ENCODE measurements at regions not wholly inside any gene's neighbourhood (a gene's known extent, or its start where the extent isn't known, plus 50 kb on each side); places are given as distances from the start of the nearest gene placed in this dataset.

DNA sequence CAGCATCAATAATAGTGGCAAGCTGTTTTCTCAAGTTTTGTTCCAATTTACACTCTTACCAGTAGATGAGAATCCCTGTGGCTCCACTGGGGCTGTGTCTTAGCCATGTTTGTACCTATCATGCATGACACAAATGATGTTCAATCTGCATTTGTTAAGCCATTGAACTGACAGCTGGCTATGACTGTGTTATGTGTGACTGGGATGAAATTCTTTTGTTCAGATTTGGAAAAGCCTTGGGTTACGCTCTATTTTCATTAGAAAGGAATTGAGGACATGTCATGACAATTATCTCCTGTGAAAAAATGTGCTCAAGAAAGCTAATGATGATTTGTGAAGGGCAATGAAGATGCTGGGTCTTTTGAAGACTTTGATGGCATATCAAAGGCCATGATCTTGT lies 201.8 kb upstream of the LARGE1 start:
- RAD21 ChIA-PET (ENCODE audit: low non-redundant PET in 1 of 2, low total read pairs in 2 of 2, uncharacterized antibody in 2 of 2, unreplicated experiment in 2 of 2), result no interaction called here
- BruUV-seq (replicated peaks), result no TSS peak
- intact Hi-C loops (cut with micrococcal nuclease), result no loop called here

DNA sequence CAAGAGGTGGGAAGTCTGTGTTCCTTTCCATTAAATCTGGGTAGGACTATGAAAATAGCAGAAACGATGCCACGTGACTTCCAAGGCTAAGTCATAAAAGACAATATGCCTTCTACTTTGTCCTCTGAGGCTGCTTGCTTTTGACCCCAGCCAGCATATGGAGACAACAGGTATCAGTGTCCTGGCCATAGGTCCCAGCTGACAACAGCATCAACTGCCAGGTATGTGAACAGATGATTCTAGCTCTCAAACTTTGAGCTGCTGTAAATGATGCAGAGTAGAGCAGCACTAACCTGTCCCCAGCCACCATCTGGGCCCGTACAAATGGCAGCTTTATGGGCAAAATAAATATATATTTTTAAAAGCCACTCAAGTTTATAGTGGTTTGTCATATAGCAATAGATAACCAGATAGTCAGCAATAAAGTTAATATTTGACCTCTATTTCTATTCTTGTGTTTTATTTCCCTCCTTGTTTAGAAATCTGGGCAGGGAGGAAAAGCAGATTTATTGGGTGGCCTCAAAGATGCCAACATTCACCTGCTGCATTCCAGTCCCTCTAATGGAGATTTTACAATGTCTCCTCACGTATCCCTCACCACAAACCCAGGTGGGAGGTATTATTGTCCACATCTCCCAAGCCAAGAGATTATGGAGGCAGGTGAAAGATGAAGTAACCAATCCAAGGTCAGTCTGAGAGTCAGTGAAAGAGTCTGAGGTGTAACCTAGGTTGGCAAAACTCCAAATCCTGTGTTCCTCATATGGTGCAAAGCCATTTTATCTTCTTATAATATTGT lies 209.6 kb upstream of the LARGE1 start:
- Histone ChIP-seq H3K4me3 (replicated peaks in 1 of 2; ENCODE audit: low read depth in 1 of 2, low read length in 2 of 2) (no peak overlapping the region), H3K9me3 (ENCODE audit: control insufficient read depth in 1 of 2, insufficient read depth in 1 of 2, low read depth in 1 of 2, low read length in 2 of 2) (peaks cover 19 to 26% of the 10 kb centered on the region in 2 experiments; a peak in 2 of 4 replicates), H4K20me1 (ENCODE audit: insufficient read depth) (no peaks in the 10 kb centered on the region), H3K4me1 (ENCODE audit: control insufficient read depth in 1 of 2, insufficient read depth in 2 of 2, low read length in 2 of 2) (no peaks in the 10 kb centered on the region), H3K27ac (ENCODE audit: low read depth, low read length) (no peak overlapping the region), H3K9ac (ENCODE audit: low read length) (no peak overlapping the region), H3K36me3 (ENCODE audit: control insufficient read depth in 1 of 2, insufficient read depth in 2 of 2, low read length in 2 of 2) (no peaks in the 10 kb centered on the region), H2AFZ (ENCODE audit: low read depth, low read length, poor library complexity, severe bottlenecking) (no peak overlapping the region), H3K27me3 (ENCODE audit: insufficient read depth, low read length) (no peaks in the 10 kb centered on the region), H3K4me2 (ENCODE audit: low read length) (no peak overlapping the region), H3K9me2 (ENCODE audit: insufficient read depth) (no peaks in the 10 kb centered on the region), H3K79me2 (ENCODE audit: insufficient read depth, low read length) (no peaks in the 10 kb centered on the region)
- TF ChIP-seq CBX3 (IDR thresholded peaks at IDR 0.05; ENCODE audit: low read depth), result no peak
- TF ChIP-seq ELF1 (IDR thresholded peaks at IDR 0.05; ENCODE audit: borderline replicate concordance, low read depth), result no peak
- TF ChIP-seq, protein P1, sequence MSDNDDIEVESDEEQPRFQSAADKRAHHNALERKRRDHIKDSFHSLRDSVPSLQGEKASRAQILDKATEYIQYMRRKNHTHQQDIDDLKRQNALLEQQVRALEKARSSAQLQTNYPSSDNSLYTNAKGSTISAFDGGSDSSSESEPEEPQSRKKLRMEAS (IDR thresholded peaks at IDR 0.05), result no peak
- TF ChIP-seq, protein P2, sequence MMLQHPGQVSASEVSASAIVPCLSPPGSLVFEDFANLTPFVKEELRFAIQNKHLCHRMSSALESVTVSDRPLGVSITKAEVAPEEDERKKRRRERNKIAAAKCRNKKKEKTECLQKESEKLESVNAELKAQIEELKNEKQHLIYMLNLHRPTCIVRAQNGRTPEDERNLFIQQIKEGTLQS (IDR thresholded peaks at IDR 0.05), result no peak
- ChIA-PET CTCF (no interaction called here), POLR2A (no interaction called here), RAD21 (ENCODE audit: low non-redundant PET in 1 of 2, low total read pairs in 2 of 2, uncharacterized antibody in 2 of 2, unreplicated experiment in 2 of 2) (no interaction called here)
- no peak for ATAC-seq
- DNase-seq (ENCODE audit: low read depth, low spot score), result no peak
- intact Hi-C loops (cut with micrococcal nuclease), result no loop called here
- BruUV-seq (replicated peaks), result no TSS peak

More for the DNA sequence above, 201.8 kb upstream of the LARGE1 start:
- Histone ChIP-seq H3K9me3 (ENCODE audit: control insufficient read depth in 1 of 2, insufficient read depth in 1 of 2, low read depth in 1 of 2, low read length in 2 of 2) (peaks cover 10 to 26% of the 10 kb centered on the region in 2 experiments; a peak in 2 of 4 replicates), H3K79me2 (ENCODE audit: insufficient read depth, low read length) (no peaks in the 10 kb centered on the region), H3K9me2 (ENCODE audit: insufficient read depth) (no peaks in the 10 kb centered on the region), H2AFZ (ENCODE audit: low read depth, low read length, poor library complexity, severe bottlenecking) (no peak overlapping the region), H4K20me1 (ENCODE audit: insufficient read depth) (no peaks in the 10 kb centered on the region), H3K4me2 (ENCODE audit: low read length) (no peak overlapping the region), H3K36me3 (ENCODE audit: control insufficient read depth in 1 of 2, insufficient read depth in 2 of 2, low read length in 2 of 2) (no peaks in the 10 kb centered on the region), H3K9ac (ENCODE audit: low read length) (no peak overlapping the region), H3K4me3 (replicated peaks in 1 of 2; ENCODE audit: low read depth in 1 of 2, low read length in 2 of 2) (no peak overlapping the region), H3K27ac (ENCODE audit: low read depth, low read length) (no peak overlapping the region), H3K4me1 (ENCODE audit: control insufficient read depth in 1 of 2, insufficient read depth in 2 of 2, low read length in 2 of 2) (no peaks in the 10 kb centered on the region), H3K27me3 (ENCODE audit: insufficient read depth, low read length) (no peaks in the 10 kb centered on the region)
- ChIA-PET POLR2A (no interaction called here), CTCF (no interaction called here)
- no peak for ATAC-seq
- DNase-seq (ENCODE audit: low read depth, low spot score), result no peak
- TF ChIP-seq SIN3A (IDR thresholded peaks at IDR 0.05; ENCODE audit: low read depth) (no peak), EZH2 (IDR thresholded peaks at IDR 0.05) (no peak), SP1 (IDR thresholded peaks at IDR 0.05; ENCODE audit: low read depth) (no peak), CEBPB (IDR thresholded peaks at IDR 0.05; ENCODE audit: low read depth) (no peak), RAD21 (IDR thresholded peaks at IDR 0.05; ENCODE audit: low read depth) (no peak), ZNF274 (IDR thresholded peaks at IDR 0.05; ENCODE audit: low read depth, low read length) (no peak), ELF1 (IDR thresholded peaks at IDR 0.05; ENCODE audit: borderline replicate concordance, low read depth) (no peak), ZFX (IDR thresholded peaks at IDR 0.05) (no peak), FOSL1 (IDR thresholded peaks at IDR 0.05; ENCODE audit: low read depth) (no peak), EGR1 (IDR thresholded peaks at IDR 0.05; ENCODE audit: low read depth) (no peak), EZH2phosphoT487 (IDR thresholded peaks at IDR 0.05; ENCODE audit: borderline replicate concordance) (no peak), SRF (IDR thresholded peaks at IDR 0.05; ENCODE audit: low read depth) (no peak), TCF7L2 (IDR thresholded peaks at IDR 0.05; ENCODE audit: borderline replicate concordance, extremely low read depth, insufficient read depth, insufficient read length) (no peak), POLR2A (IDR thresholded peaks at IDR 0.05; ENCODE audit: borderline replicate concordance, extremely low read depth, insufficient read depth, insufficient read length) (no peak)
- TF ChIP-seq, protein P2 (IDR thresholded peaks at IDR 0.05), result no peak
